Hepatocyte (in vitro differentiated cells): ENCODE measurements at regions not wholly inside any gene's neighbourhood (a gene's known extent, or its start where the extent isn't known, plus 50 kb on each side); places are given as distances from the start of the nearest gene placed in this dataset.

Experiments used
- EZH2phosphoT487 ChIP-seq: fragments of 200-600 bp; sonication (generic); IDR thresholded peaks from one replicate; pipeline ENCODE4 v1.6.1; 2018; ENCODE audit warnings: antibody characterized with exemption, mild to moderate bottlenecking, low read depth, moderate library complexity; ENCODE audit not compliant: unreplicated experiment, severe bottlenecking
- TF ChIP-seq, protein P1 (sequence below): fragments of 200-600 bp; sonication (generic); IDR thresholded peaks from 2 replicates; pipeline ENCODE4 v1.5.1; 2016; ENCODE audit warnings: antibody characterized with exemption, mild to moderate bottlenecking; ENCODE audit not compliant: poor library complexity

DNA sequence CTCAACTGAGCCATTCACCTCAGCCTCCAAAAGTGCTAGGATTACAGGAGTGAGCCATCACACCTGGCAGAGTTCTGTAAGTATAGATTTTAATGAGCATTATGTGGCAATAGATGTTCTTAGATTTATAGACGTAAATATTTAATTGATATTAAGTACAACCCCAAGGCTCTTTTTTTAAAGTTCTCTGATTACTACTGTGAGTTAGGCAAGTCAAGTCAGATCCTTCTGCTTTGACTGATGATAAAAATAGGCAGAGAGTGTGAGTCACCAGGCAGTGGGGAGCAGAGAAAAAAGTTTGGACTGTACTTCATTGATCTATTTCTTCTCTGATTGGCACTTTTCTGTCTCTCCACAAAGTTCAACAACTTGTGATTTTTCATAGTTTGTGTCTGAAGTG lies 1379.9 kb downstream of the UQCRFS1 start:
- TF ChIP-seq, protein P1, sequence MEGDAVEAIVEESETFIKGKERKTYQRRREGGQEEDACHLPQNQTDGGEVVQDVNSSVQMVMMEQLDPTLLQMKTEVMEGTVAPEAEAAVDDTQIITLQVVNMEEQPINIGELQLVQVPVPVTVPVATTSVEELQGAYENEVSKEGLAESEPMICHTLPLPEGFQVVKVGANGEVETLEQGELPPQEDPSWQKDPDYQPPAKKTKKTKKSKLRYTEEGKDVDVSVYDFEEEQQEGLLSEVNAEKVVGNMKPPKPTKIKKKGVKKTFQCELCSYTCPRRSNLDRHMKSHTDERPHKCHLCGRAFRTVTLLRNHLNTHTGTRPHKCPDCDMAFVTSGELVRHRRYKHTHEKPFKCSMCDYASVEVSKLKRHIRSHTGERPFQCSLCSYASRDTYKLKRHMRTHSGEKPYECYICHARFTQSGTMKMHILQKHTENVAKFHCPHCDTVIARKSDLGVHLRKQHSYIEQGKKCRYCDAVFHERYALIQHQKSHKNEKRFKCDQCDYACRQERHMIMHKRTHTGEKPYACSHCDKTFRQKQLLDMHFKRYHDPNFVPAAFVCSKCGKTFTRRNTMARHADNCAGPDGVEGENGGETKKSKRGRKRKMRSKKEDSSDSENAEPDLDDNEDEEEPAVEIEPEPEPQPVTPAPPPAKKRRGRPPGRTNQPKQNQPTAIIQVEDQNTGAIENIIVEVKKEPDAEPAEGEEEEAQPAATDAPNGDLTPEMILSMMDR: no peak
- no peak for TF ChIP-seq EZH2phosphoT487
